Activated T-helper 9 cell treated with anti-CD3 and anti-CD28 coated beads, Interleukin-2, amount 50 U/mL, for 16 hours (primary cell): ENCODE measurements at regions not wholly inside any gene's neighbourhood (a gene's known extent, or its start where the extent isn't known, plus 50 kb on each side); places are given as distances from the start of the nearest gene placed in this dataset.

ENCODE experiments used
- DNase-seq: peaks from one replicate; pipeline ENCODE4 v3.0.0-alpha.2; 2020; ENCODE audit warnings: low read depth

DNA sequence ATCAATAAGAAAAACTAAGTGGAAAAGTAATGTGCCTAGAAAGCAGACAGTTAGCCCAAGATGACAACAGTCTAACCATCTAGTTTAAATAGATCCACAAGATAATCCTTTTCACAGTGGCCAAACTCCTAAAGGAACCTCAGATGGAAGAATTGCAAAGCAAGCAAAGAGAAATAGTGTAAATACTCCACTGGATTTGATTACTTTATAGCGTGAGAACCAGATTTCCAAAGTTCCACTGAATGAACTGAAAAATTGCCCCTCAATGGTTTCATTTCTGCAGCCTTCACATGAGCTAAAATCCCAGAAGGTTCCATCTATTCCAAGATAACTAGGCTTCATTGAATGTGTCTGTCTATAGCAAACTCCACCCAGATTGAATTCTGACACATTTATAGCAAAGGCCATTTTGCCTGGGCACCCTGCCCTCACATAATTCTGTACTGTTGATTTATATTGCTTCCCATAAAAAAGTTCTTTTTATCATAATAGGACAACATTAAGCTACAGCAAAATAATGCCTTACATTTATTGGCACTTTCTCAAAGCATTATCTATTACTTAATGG, 129.7 kb upstream of the THBS1 start:
- DNase-seq = no peak

DNA sequence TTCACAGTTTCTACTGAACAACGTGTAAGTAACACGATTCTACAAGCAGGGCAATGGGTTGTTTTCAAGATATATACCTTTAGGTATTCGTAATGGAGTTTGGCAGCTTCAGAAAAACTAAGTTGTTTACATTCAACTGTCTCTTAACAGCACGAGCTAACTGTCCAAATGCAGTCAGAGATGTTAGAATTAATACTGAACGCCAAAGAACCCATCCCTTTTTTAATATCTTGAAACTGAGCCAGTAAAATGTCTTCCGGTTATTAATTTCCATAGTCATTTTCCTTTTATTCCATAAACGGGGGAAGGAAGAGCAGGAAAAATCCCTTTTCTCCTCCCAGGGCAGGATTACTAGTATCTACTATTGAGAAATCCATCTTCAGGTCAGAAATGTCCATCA, 129.0 kb upstream of the THBS1 start:
- no peak for DNase-seq

DNA sequence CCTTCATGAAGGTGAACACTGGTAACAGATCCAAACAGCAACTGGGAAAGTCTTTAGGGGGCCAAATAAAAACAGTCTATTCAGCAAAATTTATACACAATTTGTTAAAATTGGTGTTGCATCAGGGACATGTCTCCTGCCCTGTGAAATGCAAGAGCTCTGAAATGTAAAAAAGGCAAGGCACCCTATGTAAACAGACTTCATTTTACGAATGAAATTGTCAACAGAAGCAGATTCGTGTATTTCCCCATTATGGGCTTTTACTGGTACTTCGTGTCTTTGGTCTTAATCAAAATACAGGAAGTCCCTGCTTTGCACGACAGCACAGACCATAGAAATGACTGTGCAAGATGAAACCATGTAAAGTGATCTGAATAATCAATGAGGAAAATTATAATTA, 127.3 kb upstream of the THBS1 start:
- DNase-seq = no peak

DNA sequence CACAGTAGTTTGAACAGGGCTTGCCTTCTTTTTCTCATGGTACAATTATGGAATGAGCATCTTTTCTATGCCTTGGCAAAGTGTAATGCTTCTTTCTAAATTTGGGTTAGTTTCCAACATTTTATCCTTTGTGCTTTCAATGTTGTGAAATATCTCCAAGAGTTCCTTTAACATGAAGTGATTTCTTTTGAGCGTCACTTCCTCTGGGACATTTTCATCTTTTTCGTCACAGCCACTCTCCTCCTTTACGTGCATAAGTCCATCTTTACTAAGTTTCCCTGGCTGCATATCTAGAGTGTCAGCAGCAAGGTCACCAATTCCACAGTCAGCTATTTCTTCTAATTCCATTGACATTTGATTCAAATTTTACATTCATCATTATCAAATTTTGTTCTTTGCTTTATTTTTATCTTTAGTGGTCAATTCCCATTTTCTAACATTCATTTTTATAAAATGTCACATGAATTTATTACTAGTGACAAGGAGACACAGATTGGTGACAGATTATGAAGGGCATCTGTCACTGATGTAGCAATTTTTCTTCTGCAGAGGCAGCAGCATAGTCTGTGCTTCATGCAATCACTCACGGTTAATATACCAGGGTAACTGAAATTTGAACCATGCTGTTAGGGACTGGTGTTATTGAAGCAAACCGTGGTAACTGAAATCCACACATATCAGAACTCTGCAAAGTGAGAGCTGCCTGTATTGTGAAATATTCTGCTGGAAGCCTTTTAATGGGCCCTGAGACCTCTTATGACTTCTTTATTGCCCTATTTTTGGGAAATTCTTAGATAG, 126.5 kb upstream of the THBS1 start:
- no peak for DNase-seq

DNA sequence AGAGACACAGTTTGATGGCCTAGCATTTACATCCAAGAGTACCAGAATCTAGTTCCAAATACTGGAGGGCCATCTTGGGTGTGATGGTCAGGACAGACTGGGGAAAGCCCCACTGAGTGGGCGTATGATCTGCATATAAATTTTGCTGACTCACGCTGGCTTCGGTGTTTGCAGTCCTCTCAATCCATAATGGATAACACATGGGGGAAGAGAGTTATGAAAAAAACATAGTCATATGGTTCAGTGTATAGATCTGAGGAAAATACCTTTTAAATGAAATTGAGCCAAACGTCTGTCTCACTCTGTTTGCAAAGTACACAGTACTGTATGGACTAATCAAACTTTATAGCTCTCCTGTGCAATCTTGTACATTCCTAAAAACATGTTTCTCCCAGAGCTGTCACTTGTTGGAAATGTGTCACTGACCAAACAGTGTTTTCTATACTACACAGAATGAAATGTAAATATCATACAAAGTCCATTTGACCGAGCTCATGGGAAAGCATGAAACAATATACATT, 125.3 kb upstream of the THBS1 start:
- no peak for DNase-seq

DNA sequence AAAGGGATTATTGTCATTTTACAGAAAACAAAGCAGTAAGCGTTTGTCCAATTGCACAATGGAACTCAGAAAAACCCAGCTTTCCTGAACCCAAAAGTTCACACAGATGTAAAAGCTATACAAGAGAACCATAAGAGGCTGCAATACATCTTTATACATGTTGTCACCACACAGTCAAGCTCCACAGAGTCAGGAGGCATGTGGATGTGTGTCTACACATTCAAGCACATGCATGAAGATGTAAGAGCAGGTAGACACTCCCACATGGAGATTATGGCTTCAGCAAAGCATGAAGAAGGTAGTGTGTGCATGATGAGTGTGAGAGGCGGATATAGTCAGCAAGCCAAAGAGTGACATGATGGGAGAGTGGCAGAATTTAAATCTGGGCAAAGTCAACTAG, 124.7 kb upstream of the THBS1 start:
- no peak for DNase-seq

DNA sequence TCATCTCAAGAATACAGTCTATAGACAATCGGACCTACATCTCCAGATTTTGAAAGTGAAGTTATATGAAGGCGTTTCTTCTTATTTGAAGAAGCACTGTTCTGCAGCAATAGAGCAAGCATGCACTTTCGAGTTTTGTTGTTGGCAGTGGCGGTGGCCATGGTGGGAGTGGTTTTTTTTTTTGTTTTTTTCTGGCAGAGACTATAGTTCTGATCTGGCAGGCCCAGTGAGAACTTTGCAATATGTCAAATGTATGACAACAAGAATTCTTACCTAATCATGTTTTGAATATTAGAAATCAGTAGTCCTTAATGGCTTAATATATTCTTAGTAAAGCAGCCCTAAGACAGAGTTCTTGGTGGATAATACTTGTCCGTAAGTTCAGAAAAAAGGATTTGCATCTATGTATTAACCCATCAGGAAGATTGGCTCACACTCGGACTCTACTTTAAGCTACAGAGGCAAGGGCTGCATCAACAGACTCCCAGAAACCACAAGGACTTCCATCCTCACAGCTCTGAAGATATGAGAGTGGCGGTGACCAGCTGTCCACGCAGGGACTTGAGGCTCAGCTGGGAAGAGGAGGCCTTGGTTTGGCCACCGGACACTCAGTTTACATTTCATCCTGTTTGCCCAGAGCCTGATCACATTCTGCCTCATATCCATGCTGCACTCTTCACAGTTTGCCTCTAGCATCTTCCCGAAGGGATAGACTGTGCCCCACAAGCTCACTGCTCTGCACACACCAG, 124.1 kb upstream of the THBS1 start:
- no peak for DNase-seq

DNA sequence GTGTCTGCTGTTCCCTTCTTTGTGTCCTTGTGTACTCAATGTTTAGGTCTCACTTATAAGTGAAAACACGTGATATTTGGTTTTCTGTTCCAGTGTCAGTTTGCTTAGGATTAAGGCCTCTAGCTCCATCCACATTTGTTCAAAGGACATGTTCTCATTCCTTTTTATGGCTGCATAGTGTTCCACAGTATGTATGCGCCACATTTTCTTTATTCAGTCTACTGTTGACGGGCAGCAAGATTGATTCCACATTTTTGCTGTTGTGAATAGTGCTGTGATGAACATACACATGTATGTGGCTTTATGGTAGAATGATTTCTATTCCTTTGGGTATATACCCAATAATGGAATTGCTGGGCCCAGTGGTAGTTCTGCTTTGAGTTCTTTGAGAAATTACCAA, 122.7 kb upstream of the THBS1 start:
- DNase-seq = no peak

DNA sequence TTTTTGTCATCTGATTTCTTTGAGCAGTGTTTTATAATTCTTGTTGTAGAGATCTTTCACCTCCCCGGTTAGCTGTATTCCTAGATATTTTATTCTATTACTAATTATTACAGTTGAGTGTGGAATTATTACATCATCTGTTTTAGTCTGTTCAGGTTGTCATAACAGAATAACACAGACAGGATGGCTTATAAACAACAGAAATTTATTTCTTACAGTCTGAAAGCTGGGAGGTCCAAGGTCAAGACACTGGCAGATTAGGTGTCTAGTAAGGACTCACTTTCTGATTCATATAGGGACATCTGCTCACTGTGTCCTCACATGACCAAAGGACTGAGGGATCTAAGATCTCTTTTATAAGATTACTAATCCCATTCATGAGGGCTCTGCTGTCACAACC, 121.3 kb upstream of the THBS1 start:
- no peak for DNase-seq

DNA sequence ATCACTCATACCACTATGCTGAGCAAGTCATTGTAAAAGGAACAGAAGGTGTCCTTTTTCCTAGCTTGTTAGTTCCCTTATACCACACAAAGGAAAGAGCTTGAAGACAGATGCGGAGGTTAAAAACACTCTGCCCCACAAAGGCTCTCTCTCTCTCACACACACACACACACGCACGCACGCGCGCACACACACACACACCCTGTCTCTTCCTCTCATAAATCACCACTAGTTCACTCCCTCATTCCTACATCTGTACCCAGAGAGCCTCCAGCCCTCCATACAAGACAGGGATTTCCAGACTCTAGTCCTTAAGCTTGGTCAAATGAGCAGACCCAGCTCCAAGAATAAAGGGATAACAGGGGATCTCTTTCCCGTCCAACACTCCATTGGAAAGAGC, 120.1 kb upstream of the THBS1 start:
- no peak for DNase-seq

DNA sequence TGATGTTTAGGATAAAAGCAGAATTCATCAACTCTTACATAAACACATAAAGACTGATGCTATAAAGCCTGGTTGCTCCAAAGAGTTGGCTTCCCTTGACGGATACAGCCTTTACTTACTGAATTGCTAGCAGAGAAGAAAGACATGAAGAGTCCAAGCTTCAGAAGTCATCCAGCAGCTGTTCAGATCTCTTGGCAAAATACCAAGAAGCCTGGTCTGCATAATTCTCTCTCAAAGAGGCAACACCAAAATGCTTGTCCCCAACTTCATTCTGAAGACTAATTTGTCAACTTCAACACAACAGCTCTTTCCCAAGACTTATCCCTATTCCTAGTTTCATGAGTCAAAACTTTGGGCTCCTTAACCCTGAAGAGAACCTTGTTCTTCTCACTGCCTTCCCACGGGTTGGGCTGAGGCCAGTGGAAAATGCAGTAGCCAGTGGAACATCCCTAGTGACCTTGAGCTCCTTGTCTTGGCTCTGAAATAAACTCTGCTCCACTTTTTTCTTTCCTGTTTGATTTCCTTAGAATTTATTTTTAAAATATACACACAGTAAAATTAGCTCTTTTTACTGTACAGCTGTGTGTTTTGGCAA, 119.2 kb upstream of the THBS1 start:
- DNase-seq = no peak

DNA sequence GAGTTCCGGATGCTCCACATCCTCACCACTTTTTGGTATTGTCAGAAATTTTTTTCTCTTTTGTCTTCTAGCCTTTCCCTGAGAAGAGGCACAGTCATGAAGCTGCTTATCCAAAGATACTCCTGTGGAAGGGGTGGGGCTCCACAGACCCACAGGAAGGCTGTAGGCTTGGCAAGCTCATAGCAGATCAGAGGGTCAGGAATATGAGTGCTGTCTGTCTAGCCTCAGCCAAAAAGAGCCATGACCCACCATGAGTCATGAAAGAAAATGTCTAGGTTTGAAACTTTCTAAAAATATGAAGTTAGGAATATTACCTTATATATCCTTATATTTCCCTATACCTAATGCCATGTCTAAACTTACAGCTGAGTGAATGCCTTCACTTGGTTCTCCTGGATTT, 118.2 kb upstream of the THBS1 start:
- no peak for DNase-seq

DNA sequence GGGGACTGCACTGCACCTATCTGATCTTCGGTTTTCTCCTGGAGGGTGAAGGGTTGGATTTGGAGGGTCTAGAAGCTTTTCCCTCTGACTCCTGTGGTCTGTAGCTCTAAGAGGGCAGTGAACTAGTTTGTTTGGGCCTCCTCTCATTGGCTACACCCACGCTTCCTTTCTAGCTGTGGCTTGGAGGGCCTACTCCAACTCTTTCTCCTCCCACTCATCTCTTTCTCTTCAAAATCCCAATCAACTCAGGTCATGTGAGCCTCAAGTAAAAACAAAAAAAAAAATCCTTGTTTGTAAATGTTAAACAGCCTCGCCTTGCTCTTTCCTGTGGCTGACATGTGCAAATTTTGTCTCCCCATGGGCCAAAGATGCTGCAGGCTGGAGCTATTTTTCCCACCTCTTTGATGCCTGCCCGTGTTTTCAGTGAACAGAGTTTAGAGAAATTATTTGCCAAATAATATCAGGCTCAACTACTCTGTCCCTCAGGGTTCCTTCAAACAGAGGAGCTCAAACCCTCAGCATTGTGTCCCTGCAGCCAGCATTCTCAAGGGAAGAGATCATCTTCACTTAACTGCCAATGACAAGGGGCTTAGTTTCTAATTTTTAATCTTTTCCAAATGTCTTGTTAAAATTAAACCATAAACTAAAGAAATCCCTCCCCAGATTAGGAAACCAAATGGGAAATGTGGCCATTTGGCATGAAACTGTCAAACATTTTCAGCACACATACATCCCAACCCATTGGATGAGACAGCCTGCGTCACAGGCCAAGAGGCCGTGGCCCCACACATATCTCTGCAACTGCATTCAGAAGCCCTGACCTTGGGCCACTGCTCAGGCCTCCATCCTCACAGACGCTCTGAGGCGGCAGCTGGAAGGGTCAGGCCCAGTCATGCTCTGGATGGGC, 114.8 kb upstream of the THBS1 start:
- no peak for DNase-seq

DNA sequence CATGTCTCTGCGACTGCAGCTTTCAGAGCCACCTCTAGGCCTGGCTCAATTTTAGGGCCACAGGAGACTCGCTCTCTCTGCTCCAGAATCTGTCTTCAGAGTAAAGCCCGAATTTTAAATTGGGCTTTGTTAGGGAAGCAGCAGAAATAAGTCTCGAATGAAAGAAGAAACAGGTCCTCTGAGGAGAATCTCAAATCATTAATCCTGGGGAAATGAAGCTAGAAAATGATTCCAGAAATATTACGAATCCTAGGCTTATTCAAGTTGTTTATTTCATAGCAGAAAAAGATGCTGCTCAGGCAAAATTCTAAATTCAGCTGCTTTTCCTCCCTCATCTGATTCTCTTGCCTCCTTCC, 114.2 kb upstream of the THBS1 start:
- DNase-seq = no peak

DNA sequence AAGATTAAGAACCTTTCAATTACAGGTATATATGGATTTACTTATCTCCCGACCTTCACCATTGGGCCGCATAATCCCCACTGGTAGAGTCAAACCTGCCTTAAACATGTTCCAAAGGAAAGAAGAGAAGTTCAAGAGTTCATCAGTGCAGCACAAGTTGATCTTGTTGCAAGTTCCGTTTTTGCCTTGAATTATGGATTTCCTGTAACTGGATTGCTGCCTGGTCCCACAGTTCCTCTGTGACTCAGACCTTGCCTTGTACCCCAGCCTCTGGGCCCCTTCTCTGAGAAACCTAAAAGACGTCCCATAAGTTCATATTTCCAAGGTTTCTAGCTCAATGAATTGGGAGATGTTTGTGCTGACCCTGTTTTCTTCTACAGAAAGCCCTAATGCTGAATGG, 112.5 kb upstream of the THBS1 start:
- DNase-seq = no peak

DNA sequence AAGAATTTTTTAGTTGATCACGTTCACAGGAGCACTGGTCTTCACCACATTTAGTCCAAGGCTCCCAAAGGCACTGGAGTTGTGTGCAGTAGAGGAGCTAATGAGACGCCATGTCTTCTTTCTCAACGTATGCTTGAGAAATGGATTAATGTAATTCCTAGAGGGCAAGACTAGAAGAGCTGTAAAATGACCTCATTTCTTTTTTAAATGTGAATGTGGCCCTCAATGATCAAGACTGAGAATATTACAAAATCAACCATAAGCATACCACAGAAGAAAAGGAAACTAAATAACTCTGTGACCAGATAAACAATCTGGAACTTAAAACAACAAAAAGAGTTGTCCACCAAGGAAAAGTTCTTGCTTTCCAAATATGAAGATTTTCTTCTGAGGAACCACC, 112.1 kb upstream of the THBS1 start:
- no peak for DNase-seq

DNA sequence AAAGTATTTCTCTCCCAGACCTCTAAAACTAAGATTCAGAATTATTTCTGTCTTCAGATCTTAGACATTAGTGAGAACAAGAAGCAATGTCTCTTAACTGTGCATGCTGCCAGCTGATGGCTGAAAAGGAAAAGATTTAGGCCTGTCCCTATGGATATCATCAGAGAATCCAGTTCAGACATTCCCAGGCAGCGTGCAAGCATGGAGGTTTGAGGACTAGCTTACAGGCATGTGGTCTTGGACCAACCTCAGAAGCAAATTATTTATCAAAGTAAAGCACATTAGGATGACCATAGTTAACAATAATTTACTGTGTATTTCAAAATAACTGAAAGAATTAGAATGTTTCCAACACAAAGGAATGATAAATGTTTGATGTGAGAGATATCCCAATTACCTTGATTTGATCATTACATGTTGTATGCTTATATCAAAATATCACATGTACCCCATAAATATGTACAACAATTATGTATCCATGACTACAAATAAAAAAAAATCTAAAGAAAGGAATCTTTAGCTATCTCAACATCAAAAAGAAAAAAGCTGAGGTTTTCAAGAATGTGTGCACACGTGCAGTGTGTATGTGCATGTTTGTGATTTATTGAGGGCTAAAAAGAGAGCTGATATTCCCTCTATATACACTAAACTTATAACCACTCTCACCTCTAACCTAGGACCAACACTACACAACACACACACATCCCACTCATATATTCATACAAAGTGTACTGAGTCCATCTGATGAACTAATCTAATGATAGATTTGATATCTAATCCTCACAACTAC, 108.9 kb upstream of the THBS1 start:
- DNase-seq = no peak

DNA sequence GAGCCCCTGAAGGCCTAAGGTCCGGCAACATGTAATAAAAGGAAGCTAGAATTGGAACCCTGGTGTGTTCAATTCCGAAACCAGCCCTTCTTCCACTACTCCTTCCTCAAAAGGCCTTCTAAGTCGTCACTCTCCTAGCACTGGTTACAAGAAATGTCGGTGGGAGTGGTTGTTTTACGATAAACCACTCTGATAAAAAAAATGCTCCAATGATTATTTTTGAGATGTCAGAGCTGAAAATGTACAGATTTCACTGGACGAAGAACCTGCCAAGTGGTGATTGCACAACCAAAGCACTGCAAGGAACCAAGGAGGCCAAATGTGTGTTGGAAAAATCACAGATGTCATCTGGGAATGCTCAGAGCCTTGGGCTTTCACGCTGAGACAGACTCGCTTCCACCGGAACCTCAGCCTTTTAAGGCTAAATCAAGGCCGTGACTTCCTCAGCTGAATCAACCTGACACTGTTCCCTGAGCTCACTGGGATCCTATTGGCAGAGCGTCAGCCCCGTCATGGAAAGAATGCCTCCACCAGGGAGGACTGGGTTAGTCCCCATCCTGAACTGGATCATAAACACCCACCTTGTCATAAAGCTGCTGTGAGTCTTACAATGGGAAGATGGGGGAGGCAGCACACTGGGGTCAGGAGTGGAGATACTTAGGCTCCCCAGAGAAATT, 108.1 kb upstream of the THBS1 start:
- no peak for DNase-seq

DNA sequence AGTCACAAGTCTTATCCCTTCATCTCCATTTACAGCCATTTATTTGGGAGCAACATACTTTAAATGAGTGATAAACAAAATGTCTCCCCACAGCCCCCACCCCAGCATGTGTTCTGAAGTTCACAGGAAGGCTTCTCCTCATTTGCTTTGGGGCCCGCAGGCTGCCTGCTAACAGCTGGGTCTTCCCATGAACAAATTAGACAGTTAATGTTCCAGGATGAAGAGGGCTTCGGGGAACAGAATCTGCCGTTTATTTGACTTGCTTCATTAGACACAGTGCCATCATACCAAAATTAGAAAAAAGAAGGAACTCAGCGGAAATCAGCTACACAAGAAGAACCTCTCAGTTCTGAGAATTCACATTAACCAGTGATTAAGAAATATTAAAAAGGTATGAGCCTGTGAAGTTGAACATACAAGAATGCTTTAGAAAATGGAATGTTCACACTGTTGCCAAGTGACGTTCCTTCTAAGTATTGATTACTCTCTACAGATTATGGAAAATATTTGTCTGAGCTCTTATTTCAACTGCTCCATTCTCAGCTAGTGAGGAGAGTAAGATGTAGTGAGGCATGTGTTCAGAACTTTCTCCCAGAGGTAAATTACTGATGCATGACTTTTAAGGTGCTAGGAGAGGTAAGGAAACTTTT, 107.5 kb upstream of the THBS1 start:
- DNase-seq = no peak

DNA sequence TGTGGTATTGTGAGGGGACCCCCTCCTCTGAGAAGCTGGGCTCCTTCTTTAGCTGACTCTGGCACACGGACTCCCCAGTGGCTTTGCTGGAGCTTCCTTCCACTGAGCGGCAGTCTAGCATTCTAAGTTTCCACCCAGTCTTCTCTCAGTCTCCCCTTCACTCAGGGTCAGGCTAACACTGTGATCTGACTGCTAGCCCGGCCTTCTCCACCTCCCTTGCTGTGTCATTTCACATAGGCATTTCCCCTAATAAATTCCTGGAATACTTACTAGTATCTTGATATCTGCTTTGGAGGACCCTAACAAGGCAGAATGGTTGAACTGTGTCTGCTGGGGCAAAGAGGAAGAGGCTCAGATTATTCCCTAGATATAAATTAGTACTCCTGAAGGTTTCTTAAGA, 106.2 kb upstream of the THBS1 start:
- no peak for DNase-seq
